NCI-H526 (cell line): ENCODE measurements at regions not wholly inside any gene's neighbourhood (a gene's known extent, or its start where the extent isn't known, plus 50 kb on each side); places are given as distances from the start of the nearest gene placed in this dataset.
A peak's percentile ranks its signal among the peaks of the same experiment; 100 is the strongest.

ENCODE experiments used
- DNase-seq, 2 experiments: peaks; one replicate each; lab custom pipeline; 2025; lab: John Stamatoyannopoulos, UW

DNA sequence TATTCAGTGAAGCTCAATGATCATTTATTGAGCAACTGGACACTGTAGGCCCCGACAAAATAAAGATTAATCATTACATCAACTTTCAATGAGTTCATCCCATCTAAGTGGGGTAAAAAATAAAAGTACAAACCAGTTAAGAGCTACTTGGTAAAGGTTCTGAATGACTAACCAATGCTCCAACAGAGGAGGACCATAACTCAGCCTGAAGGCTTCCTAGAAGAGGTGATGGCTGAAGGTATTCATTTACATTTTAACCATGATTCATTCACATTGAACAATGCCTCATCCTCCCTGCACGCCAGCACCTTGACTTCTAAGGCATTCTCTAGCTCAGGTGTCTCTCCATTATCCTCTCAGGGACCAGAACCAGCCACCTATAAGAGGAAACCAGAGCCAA is 201.4 kb downstream of the ZNF462 start:
- DNase-seq: no peak

DNA sequence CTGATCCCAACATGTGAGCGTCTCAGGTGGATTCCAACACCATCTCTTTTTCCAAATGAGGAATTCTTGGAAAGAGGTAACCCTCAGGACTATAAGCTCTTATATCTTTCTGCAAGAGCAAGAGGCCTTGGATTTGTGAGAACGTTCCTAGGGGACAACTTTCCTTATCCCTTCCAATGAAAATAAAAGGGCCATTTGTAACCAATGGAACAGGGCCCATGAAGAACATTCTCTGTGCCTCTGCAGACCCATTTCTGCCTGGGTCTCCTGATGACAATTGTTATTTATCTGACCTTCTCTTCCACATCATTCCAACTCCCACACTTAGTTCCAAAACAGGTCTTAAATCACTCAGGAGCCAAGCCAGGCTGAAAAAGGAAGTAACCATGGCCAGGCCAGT is 202.6 kb downstream of the ZNF462 start:
- DNase-seq: no peak

GRCh38 chr9:107067739-107068416 is 204.9 kb downstream of the ZNF462 start:
- no peak for DNase-seq

GRCh38 chr9:107068581-107068980 is 205.6 kb downstream of the ZNF462 start:
- DNase-seq: peak; percentile 4 to 8

- DNase-seq: no peak
Measured at GRCh38 chr9:107070586-107070985, 207.6 kb downstream of the ZNF462 start.

DNA sequence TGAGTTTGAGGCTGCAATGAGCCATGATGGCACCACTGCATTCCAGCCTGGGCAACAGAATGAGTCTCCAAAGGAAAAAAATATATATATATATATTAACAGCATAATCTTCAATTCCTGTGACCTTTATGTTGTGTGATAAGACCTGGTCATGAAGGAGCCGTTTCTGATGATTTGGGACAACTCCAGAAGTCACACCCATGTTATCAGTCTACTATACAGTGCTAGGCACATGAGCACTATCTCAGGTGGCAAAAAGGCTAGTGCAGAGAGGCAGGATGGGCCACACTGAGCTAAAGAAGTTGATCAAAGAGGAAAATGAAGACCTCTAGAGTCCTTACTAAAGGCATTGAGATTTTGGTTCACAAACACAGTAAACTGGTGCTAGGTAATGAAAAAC is 205.0 kb upstream of the RAD23B start:
- no peak for DNase-seq

GRCh38 chr9:107079589-107079988 is 203.5 kb upstream of the RAD23B start:
- DNase-seq: no peak

GRCh38 chr9:107080130-107080529 is 202.9 kb upstream of the RAD23B start:
- DNase-seq: no peak

DNA sequence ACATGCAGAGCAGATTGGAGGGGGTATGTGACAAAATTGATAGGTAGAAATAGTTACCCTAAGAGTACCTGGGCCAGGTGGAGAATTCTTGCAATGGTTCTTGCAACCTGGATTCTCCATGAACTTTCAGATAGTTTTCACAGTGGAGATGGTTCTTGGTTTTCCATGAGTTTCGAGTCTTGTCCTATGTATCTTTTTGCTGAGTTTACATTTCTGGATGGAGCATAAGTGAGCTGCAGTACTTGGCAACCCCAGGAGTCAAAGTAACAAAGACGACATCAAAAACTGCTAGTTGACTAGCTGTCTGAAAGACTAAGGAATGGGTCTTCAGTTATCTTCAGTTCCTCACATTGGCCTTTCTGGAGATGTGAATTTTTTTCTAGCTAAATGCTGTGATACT is 196.6 kb upstream of the RAD23B start:
- DNase-seq: no peak

- DNase-seq: no peak
Measured at GRCh38 chr9:107087222-107087621, 195.9 kb upstream of the RAD23B start.

DNA sequence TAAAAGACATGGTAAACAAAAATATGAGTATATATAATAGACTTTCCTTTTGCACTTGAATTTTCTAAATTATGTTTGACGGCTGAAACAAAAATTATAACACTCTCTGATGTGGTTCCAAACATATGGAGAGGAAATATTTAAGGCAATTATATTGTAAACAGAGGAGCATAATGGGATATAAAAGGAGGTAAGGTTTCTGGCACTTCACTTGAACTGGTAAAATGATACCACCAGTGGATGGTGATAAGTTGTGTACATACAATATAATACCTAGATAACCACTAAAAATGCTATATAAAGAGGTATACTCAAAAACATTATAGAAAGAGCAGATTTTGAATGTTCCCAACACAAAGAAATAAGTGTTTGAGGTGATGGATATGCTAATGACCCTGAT is 192.9 kb upstream of the RAD23B start:
- no peak for DNase-seq

DNA sequence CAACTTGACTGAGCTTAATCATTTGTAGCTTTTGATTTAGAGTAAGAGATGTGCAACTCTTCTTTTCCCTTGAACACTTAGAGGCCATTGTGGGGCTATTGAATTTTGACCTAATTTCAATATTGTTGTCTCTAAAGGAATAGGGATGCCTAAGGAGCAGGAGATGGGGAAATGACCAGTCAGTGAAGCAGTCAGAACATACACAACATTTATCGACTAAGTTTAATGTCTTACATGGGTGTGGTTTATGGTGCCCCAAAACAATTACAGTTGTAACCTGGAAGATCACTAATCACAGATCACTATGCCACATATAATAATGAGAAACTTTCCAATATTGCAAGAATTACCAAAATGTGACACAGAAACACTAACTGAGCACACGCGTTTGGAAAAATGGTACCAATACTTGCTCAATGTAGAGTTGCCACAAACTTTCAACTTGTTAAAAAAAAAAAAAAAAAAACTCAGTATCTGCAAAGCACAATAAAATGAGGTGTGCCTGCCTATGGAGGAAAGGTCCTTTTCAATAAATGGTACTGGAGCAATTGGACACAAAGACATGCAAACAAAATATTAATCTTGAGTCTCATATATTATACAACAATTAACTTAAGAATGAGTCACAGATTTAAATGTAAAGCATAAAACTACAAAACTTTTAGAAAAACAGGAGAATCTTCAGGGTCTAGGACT is 189.6 kb upstream of the RAD23B start:
- no peak for DNase-seq

GRCh38 chr9:107094370-107094769 is 188.7 kb upstream of the RAD23B start:
- DNase-seq: no peak

DNA sequence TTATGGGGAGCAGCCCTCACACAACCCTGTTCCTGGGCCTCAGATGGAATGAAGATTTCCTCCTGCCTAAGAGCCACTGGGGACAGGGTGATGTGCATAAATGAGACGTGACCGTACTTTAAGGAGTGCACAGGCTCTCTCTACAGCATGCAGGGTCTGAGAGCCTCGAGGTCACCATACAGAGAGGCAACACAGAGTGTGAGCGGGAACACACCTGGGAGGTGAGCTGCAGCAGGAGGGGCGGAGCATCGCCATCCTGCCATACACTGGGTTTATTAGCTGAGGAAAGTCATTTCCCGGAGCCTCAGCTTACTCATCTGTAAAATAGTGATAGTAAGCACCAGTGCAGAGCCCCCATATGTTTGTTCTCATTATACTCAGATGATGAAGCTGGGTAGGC is 182.5 kb upstream of the RAD23B start:
- DNase-seq: no peak

GRCh38 chr9:107102011-107102410 is 181.1 kb upstream of the RAD23B start:
- no peak for DNase-seq

DNA sequence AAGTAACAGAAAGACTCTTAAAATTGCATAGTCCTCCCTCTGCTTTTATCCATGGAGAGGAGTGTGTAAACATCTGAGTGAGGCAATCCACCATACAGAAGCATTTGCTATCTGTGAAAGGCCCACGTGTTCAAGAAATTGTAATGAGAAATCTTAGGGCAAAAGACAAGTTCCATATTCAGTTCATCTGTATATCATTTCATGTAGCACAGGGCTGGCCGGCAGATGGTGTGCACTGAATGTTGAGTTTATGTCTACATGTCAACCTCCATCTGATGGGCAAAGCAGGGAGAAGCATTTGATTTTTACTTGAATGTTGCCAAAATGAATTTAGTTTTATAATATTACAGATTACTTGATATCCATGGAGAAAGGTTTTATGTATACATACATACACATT is 179.5 kb upstream of the RAD23B start:
- DNase-seq: no peak

DNA sequence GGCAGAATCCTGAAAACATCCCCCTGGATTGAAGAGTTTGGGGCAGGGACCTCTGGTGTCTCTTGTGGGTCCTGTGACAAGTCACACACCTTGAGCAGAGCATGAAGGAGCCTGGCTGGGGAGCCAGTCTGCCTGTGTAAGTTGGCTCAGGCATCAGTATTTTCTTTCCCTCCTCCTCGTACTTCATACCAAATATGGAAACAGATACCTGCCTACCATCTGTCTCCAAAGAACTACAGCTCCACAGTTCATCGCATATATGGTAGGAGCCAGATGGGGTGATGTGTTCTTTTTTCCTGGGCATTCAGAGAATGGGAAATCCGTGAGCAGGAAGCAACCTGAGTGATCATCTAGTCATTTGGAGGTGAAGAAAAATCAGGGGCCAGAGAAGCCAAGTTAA is 177.3 kb upstream of the RAD23B start:
- no peak for DNase-seq

DNA sequence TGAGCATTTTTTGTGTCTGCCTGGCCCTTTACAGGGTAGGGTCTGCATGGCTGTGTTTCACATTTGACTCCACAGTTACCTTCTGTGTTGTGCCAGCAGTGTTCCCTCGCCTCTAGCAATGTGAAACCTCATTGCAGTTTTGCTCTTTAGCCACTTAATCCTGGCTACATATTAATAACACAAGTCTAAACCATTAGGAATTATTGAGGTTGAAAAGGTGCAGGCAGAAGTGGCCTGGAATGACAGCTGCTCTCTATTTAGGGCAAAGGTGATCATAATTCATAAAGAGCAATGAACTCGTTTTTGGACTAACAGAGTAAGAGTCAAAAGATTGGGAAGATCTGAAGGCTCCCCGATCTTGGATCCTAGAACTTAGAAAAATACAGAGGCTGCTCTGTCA is 176.7 kb upstream of the RAD23B start:
- DNase-seq: no peak

DNA sequence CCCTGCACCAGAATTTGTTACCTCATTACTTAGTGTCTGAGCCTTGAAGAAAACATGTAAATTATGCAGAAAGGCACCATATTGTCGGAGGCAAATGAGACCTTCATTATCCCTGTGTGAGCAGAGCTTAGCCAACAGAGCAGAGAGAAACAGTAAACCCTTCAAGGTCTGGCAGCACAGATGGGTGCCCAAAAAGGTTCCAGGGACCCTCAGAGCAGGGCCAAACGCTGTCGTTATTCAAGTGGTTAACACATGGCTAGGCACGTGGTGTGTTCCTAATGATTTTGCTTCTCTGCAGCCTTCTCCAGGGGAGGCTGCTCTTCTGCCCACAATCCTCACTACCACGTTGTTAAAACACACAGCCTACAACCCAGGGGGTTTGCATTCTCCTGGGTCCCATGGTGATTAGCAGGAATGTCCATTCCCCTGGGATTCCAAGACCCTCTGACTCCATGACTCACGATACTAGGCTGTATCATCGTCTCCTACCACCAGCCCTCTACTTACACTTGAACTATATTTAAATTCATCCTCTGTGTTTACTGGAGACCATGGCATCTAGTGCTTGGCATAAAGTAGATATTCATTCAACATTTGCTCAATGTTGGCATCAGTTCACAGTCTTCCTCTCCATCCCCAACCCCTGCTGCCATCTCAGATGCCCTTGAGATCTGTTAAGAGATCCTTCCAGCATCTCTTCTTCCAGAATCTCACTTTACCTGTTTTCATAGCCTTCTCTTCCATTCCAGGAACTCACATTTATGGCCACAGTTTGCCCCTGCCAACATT is 174.5 kb upstream of the RAD23B start:
- DNase-seq: peak; percentile 25 to 44

GRCh38 chr9:107109324-107109723 is 173.8 kb upstream of the RAD23B start:
- DNase-seq: no peak

GRCh38 chr9:107110153-107110552 is 172.9 kb upstream of the RAD23B start:
- DNase-seq: no peak

- no peak for DNase-seq
Measured at GRCh38 chr9:107112707-107113243, 170.3 kb upstream of the RAD23B start.
